Transverse colon (tissue), 4 donors: ENCODE measurements at regions not wholly inside any gene's neighbourhood (a gene's known extent, or its start where the extent isn't known, plus 50 kb on each side); places are given as distances from the start of the nearest gene placed in this dataset.

Source experiments
- DNase-seq: peaks from one replicate; pipeline ENCODE4 v3.0.0-alpha.2; 2019
- H3K27ac ChIP-seq, 4 donors: fragments of 200-600 bp; sonication (generic); 2 replicates each; pipeline ENCODE4 v1.5.1; 2016 to 2018; ENCODE audit warnings: inconsistent platforms in 4 of 4
- H3K27me3 ChIP-seq: fragments of 200-600 bp; sonication (generic); 2 replicates; pipeline ENCODE4 v1.5.1; 2017; ENCODE audit warnings: inconsistent platforms
- H3K36me3 ChIP-seq, 4 donors: fragments of 200-600 bp; sonication (generic); 2 replicates each; pipeline ENCODE4 v1.5.1; 2017 to 2019; ENCODE audit warnings: inconsistent platforms in 4 of 4
- H3K4me1 ChIP-seq, 4 donors: fragments of 200-600 bp; sonication (generic); 2 replicates each; pipeline ENCODE4 v1.5.1; 2017 to 2020; ENCODE audit warnings: inconsistent platforms in 4 of 4
- H3K4me3 ChIP-seq, 4 donors: fragments of 200-600 bp; sonication (generic); 1 replicate in 1 of 4; 2 replicates in 3 of 4; pipeline versions ENCODE4 v1.5.1 to v1.6.1; 2017 to 2019; ENCODE audit warnings: inconsistent platforms in 4 of 4
- H3K9me3 ChIP-seq, 2 donors: fragments of 200-600 bp; sonication (generic); 2 replicates each; pipeline ENCODE4 v1.5.1; 2017 to 2019; ENCODE audit warnings: inconsistent platforms in 2 of 2
- CTCF ChIP-seq, 5 experiments: fragments of 200-600 bp in 3 of 5; fragments of 450-650 bp in 2 of 5; sonication (generic) in 3 of 5; IDR thresholded peaks; 1 replicate in 2 of 5; 2 replicates in 3 of 5; pipeline ENCODE4 v1.5.1; 2016 to 2017; ENCODE audit warnings: antibody characterized with exemption in 5 of 5, inconsistent platforms in 3 of 5, mild to moderate bottlenecking in 2 of 5, moderate library complexity in 1 of 5
- EP300 ChIP-seq: sonication (generic); formaldehyde crosslinking; IDR thresholded peaks from one replicate; pipeline ENCODE4 v1.6.1; 2017; ENCODE audit warnings: antibody characterized with exemption, low read depth
- POLR2A ChIP-seq: fragments of 450-650 bp; IDR thresholded peaks from one replicate; pipeline ENCODE4 v1.6.1; 2016; ENCODE audit warnings: antibody characterized with exemption, mild to moderate bottlenecking, moderate library complexity
- POLR2AphosphoS5 ChIP-seq, 3 donors: sonication (generic); formaldehyde crosslinking; IDR thresholded peaks; one replicate each; pipeline ENCODE4 v1.6.1; 2016; ENCODE audit warnings: antibody characterized with exemption in 3 of 3
- WGBS, 2 donors: methylation state at CpG; one replicate each; pipeline ENCODE4 v1.1.5; 2018; ENCODE audit warnings: low coverage in 1 of 2; 5-methylcytosine and 5-hydroxymethylcytosine counted together
- in situ Hi-C, 4 donors: fragments of 200-750 bp; cut with MboI; loops; one replicate each; pipeline versions ENCODE4 v1.15.0 to v1.15.1; 2017; ENCODE audit warnings: low sequenced_read_pairs in 3 of 4, low pct_ligation_motif_present in 1 of 4, low pct_unique_long_range_greater_than_20kb in 1 of 4
- intact Hi-C: fragments of 100-400 bp; cut with DNase I; formaldehyde crosslinking; loops from one replicate; pipeline ENCODE4 v1.15.1; 2023; ENCODE audit warnings: low total_unique reads

GRCh38 chr4:36574816-36575215, 293.4 kb downstream of the DTHD1 start:
- intact Hi-C loops (no loop called here), in situ Hi-C loops (no loop called here)
- Histone ChIP-seq H3K4me1 (no peaks in the 10 kb centered on the region), H3K4me3 (no peak overlapping the region), H3K9me3 (no peaks in the 10 kb centered on the region), H3K27ac (no peak overlapping the region), H3K36me3 (no peaks in the 10 kb centered on the region), H3K27me3 (no peaks in the 10 kb centered on the region)
- DNase-seq = no peak
- no peak for TF ChIP-seq POLR2AphosphoS5 (IDR thresholded peaks at IDR 0.05)
- TF ChIP-seq EP300 = no peak
- TF ChIP-seq POLR2A = no peak
- no peak for TF ChIP-seq CTCF (IDR thresholded peaks at IDR 0.05)
- 89% methylated on average over 1 of the region's 1 CpG; no CpG with 5 or more reads in 1 of the 2 donors for WGBS, 2 donors

GRCh38 chr4:36582198-36582597, 300.8 kb downstream of the DTHD1 start:
- in situ Hi-C loops = no loop called here
- intact Hi-C loops = no loop called here

GRCh38 chr4:36587909-36588472, 306.6 kb downstream of the DTHD1 start:
- in situ Hi-C loops = no loop called here
- Histone ChIP-seq H3K4me3 (no peak overlapping the region), H3K4me1 (no peaks in the 10 kb centered on the region), H3K36me3 (no peaks in the 10 kb centered on the region), H3K27ac (no peak overlapping the region), H3K27me3 (no peaks in the 10 kb centered on the region), H3K9me3 (no peaks in the 10 kb centered on the region)
- WGBS, 2 donors = 75 to 80% methylated on average over 2 of the region's 2 CpGs
- TF ChIP-seq POLR2A (no peak), CTCF (IDR thresholded peaks at IDR 0.05) (no peak), POLR2AphosphoS5 (IDR thresholded peaks at IDR 0.05) (no peak)
- intact Hi-C loops = no loop called here
- no peak for DNase-seq

More at GRCh38 chr4:36582198-36582597, 300.8 kb downstream of the DTHD1 start:
- H3K36me3 ChIP-seq = no peaks in the 10 kb centered on the region
- no peak overlapping the region for H3K27ac ChIP-seq
- no peaks in the 10 kb centered on the region for H3K4me1 ChIP-seq
- 69 to 85% methylated on average over 2 of the region's 2 CpGs for WGBS, 2 donors
- no peak for TF ChIP-seq POLR2AphosphoS5 (IDR thresholded peaks at IDR 0.05)
- TF ChIP-seq CTCF (IDR thresholded peaks at IDR 0.05) = no peak
- no peak for TF ChIP-seq POLR2A
- no peak for TF ChIP-seq EP300
- no peak overlapping the region for H3K4me3 ChIP-seq
- no peaks in the 10 kb centered on the region for H3K27me3 ChIP-seq
- H3K9me3 ChIP-seq = no peaks in the 10 kb centered on the region
- DNase-seq = no peak

- Histone ChIP-seq H3K4me3 (no peak overlapping the region), H3K36me3 (no peaks in the 10 kb centered on the region), H3K27ac (no peak overlapping the region), H3K4me1 (no peaks in the 10 kb centered on the region), H3K9me3 (no peaks in the 10 kb centered on the region), H3K27me3 (no peaks in the 10 kb centered on the region)
- DNase-seq = no peak
- in situ Hi-C loops (no loop called here), intact Hi-C loops (no loop called here)
- TF ChIP-seq CTCF (IDR thresholded peaks at IDR 0.05) = no peak
- TF ChIP-seq POLR2A = no peak
- TF ChIP-seq POLR2AphosphoS5 (IDR thresholded peaks at IDR 0.05) = no peak
- no peak for TF ChIP-seq EP300
Measured at GRCh38 chr4:36590343-36590742, 308.9 kb downstream of the DTHD1 start.
